ENCODE measurements at regions not wholly inside any gene's neighbourhood (a gene's known extent, or its start where the extent isn't known, plus 50 kb on each side); places are given as distances from the start of the nearest gene placed in this dataset.

DNA sequence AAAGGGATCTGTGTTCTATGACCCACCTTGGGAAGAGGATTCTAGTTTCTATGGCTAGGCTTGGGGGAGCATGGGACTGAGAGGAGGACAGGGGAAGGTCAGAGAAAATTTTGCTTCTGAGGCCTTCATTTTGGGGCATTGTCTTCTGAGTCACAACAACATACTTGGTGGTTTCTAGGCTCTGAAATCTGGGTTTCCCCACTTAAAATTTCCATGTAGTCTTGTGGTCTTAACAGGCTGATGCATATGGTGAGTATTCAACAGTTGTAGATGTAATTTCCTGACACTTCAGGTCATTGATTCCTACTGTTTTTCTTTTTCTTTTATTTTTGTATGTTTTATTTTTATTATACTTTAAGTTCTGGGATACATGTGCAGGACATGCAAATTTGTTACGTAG lies 88.5 kb downstream of the ANKRD7 start (continued):
- TF ChIP-seq, protein P1, sequence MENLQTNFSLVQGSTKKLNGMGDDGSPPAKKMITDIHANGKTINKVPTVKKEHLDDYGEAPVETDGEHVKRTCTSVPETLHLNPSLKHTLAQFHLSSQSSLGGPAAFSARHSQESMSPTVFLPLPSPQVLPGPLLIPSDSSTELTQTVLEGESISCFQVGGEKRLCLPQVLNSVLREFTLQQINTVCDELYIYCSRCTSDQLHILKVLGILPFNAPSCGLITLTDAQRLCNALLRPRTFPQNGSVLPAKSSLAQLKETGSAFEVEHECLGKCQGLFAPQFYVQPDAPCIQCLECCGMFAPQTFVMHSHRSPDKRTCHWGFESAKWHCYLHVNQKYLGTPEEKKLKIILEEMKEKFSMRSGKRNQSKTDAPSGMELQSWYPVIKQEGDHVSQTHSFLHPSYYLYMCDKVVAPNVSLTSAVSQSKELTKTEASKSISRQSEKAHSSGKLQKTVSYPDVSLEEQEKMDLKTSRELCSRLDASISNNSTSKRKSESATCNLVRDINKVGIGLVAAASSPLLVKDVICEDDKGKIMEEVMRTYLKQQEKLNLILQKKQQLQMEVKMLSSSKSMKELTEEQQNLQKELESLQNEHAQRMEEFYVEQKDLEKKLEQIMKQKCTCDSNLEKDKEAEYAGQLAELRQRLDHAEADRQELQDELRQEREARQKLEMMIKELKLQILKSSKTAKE (IDR thresholded peaks at IDR 0.05; ENCODE audit: low read depth, poor library complexity, severe bottlenecking), result peak; percentile 24
- TF ChIP-seq MTA2 (IDR thresholded peaks at IDR 0.05; ENCODE audit: low read depth) (peak; percentile 46; the same call in 1 of the 2 replicates), PAX5 (IDR thresholded peaks at IDR 0.05; ENCODE audit: borderline replicate concordance, low read depth, low read length) (no peak), JUNB (IDR thresholded peaks at IDR 0.05) (peak; percentile 63), CREM (IDR thresholded peaks at IDR 0.05; ENCODE audit: low read depth) (peak; percentile 45; the same call in 1 of the 2 replicates), CHD1 (IDR thresholded peaks at IDR 0.05; ENCODE audit: low read depth, low read length) (no peak), NR2C2 (IDR thresholded peaks at IDR 0.05; ENCODE audit: borderline replicate concordance, control insufficient read depth, insufficient read length, low read depth) (no peak), SMC3 (IDR thresholded peaks at IDR 0.05; ENCODE audit: borderline replicate concordance, low read length) (no peak), SMAD1 (IDR thresholded peaks at IDR 0.05; ENCODE audit: low read depth, partially characterized antibody) (no peak), BACH1 (IDR thresholded peaks at IDR 0.05; ENCODE audit: borderline replicate concordance) (no peak), CBFB (IDR thresholded peaks at IDR 0.05; ENCODE audit: low read depth) (0 out of 2 replicates have a peak, but pooled peaks have one; percentile 36), EP300 (IDR thresholded peaks at IDR 0.05; ENCODE audit: borderline replicate concordance in 1 of 2, control insufficient read depth in 1 of 2, low read depth in 2 of 2, low read length in 2 of 2) (peak in 1 of 2 experiments; percentile 57; a peak in 1 of 4 replicates), RBBP5 (conservative IDR thresholded peaks at IDR 0.05) (no peak), RFX5 (IDR thresholded peaks at IDR 0.05; ENCODE audit: low read depth, low read length) (no peak), SIN3A (IDR thresholded peaks at IDR 0.05; ENCODE audit: low read depth, low read length) (no peak), NR2F1 (conservative IDR thresholded peaks at IDR 0.05) (no peak), NR2C1 (IDR thresholded peaks at IDR 0.05) (no peak), NBN (IDR thresholded peaks at IDR 0.05) (no peak), KDM1A (IDR thresholded peaks at IDR 0.05; ENCODE audit: borderline replicate concordance) (no peak), SIX5 (IDR thresholded peaks at IDR 0.05; ENCODE audit: low read depth, low read length, severe bottlenecking) (no peak), CREB1 (IDR thresholded peaks at IDR 0.05; ENCODE audit: low read depth) (0 out of 2 replicates have a peak, but pooled peaks have one; percentile 13), STAT1 (conservative IDR thresholded peaks at IDR 0.05) (no peak), IKZF2 (IDR thresholded peaks at IDR 0.05) (peak; percentile 39 to 64; a peak in 3 of 4 replicates)
- TF ChIP-seq, protein P2, sequence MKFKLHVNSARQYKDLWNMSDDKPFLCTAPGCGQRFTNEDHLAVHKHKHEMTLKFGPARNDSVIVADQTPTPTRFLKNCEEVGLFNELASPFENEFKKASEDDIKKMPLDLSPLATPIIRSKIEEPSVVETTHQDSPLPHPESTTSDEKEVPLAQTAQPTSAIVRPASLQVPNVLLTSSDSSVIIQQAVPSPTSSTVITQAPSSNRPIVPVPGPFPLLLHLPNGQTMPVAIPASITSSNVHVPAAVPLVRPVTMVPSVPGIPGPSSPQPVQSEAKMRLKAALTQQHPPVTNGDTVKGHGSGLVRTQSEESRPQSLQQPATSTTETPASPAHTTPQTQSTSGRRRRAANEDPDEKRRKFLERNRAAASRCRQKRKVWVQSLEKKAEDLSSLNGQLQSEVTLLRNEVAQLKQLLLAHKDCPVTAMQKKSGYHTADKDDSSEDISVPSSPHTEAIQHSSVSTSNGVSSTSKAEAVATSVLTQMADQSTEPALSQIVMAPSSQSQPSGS (IDR thresholded peaks at IDR 0.05; ENCODE audit: low read length), result peak; percentile 54; the same call in 1 of the 2 replicates
- TF ChIP-seq, protein P3, sequence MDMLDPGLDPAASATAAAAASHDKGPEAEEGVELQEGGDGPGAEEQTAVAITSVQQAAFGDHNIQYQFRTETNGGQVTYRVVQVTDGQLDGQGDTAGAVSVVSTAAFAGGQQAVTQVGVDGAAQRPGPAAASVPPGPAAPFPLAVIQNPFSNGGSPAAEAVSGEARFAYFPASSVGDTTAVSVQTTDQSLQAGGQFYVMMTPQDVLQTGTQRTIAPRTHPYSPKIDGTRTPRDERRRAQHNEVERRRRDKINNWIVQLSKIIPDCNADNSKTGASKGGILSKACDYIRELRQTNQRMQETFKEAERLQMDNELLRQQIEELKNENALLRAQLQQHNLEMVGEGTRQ (IDR thresholded peaks at IDR 0.05; ENCODE audit: borderline replicate concordance, low read depth, low read length), result no peak
